Loucy (cell line): ENCODE measurements at regions not wholly inside any gene's neighbourhood (a gene's known extent, or its start where the extent isn't known, plus 50 kb on each side); places are given as distances from the start of the nearest gene placed in this dataset.

Experiments
- EZH2phosphoT487 ChIP-seq: fragments of 200-600 bp; IDR thresholded peaks from 2 replicates; pipeline ENCODE4 v1.6.1; 2018; ENCODE audit warnings: antibody characterized with exemption, mild to moderate bottlenecking, moderate library complexity, borderline replicate concordance
- TF ChIP-seq, protein P1 (sequence below): fragments of 200-600 bp; sonication (generic); conservative IDR thresholded peaks from 2 replicates; pipeline ENCODE4 v1.5.1; 2014; ENCODE audit warnings: mild to moderate bottlenecking, antibody characterized with exemption, low read length

DNA sequence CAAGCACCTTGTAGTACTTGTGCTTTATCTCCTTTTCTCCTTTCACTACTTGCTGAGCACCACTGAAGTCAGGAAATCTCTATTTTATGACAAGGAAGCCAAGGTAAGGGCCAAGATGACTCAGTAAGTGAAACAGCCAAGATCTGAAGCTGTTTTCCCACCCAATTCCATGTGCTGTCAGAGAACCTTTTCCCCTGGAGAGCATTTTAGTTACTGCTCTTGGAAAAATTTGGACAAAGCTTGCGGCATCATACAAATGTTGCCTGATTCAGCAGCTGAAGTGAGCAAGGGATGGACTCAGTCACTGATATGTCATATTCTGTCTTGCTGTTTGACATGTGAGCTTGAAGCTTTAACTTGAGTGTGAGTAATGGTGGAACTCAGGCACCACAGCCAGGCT, 391.4 kb downstream of the RAB28 start:
- TF ChIP-seq, protein P1, sequence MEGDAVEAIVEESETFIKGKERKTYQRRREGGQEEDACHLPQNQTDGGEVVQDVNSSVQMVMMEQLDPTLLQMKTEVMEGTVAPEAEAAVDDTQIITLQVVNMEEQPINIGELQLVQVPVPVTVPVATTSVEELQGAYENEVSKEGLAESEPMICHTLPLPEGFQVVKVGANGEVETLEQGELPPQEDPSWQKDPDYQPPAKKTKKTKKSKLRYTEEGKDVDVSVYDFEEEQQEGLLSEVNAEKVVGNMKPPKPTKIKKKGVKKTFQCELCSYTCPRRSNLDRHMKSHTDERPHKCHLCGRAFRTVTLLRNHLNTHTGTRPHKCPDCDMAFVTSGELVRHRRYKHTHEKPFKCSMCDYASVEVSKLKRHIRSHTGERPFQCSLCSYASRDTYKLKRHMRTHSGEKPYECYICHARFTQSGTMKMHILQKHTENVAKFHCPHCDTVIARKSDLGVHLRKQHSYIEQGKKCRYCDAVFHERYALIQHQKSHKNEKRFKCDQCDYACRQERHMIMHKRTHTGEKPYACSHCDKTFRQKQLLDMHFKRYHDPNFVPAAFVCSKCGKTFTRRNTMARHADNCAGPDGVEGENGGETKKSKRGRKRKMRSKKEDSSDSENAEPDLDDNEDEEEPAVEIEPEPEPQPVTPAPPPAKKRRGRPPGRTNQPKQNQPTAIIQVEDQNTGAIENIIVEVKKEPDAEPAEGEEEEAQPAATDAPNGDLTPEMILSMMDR = no peak
- TF ChIP-seq EZH2phosphoT487 = no peak
